ENCODE measurements at regions not wholly inside any gene's neighbourhood (a gene's known extent, or its start where the extent isn't known, plus 50 kb on each side); places are given as distances from the start of the nearest gene placed in this dataset.

DNA sequence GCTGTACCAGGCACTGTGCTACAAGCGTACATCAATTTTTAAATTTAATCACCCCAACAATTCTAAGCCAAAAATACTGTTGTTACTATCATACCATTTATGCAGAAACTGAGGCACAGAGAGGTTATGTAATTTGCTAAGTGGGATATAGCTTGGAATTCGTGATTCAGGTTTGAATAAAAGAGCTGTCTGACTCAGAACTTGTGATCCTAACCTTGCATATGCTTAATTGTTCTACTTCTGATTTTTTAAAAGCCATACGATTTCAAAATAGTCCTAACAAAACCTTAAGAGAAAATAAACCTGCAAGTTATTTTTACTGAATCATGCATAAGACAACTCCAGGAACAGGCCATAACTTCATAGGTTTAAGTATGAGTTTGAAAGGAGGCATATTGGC is 498.0 kb upstream of the CFAP20DC start:
- Histone ChIP-seq H3K27ac (ENCODE audit: control insufficient read depth, insufficient read depth) (no peak overlapping the region), H3K4me3 (no peak overlapping the region), H3K27me3 (replicated peaks in 1 of 2; ENCODE audit: control insufficient read depth in 2 of 2, insufficient read depth in 2 of 2, low read length in 1 of 2) (no peaks in the 10 kb centered on the region), H3K36me3 (ENCODE audit: control insufficient read depth in 2 of 2, insufficient read depth in 2 of 2, low read length in 1 of 2) (no peaks in the 10 kb centered on the region), H3K79me2 (ENCODE audit: control insufficient read depth, insufficient read depth, low read length) (no peaks in the 10 kb centered on the region), H4K20me1 (ENCODE audit: control insufficient read depth, insufficient read depth) (no peaks in the 10 kb centered on the region), H3K9ac (ENCODE audit: control insufficient read depth, insufficient read depth, low read length) (no peak overlapping the region), H3K9me3 (replicated peaks; ENCODE audit: control insufficient read depth, insufficient read depth, low read length) (no peaks in the 10 kb centered on the region; the same call in 1 of the 3 replicates), H3K4me1 (ENCODE audit: control insufficient read depth, insufficient read depth, low read length) (no peaks in the 10 kb centered on the region), H3K4me2 (ENCODE audit: control insufficient read depth, insufficient read depth) (no peak overlapping the region), H2AFZ (ENCODE audit: control insufficient read depth, low read depth, low read length) (no peak overlapping the region)
- FAIRE-seq (no peak), ATAC-seq (no peak), DNase-seq (ENCODE audit: low read depth, low spot score) (no peak)
- 46% methylated on average over 3 of the region's 3 CpGs for WGBS (ENCODE audit: insufficient coverage, insufficient replicate concordance, low lambda C conversion rate, missing lambda C conversion rate)
- no TSS peak for BruUV-seq (replicated peaks)
- ChIA-PET SMC1A (ENCODE audit: uncharacterized antibody, unreplicated experiment) (interaction anchor here (0.7 to 8.9 kb wide), 13 partner anchors 9 to 336 kb away, joined by 3 to 54 read pairs (median 4); no protein-coding TSS in a partner anchor), RAD21 (ENCODE audit: unreplicated experiment) (interaction anchor here (0.8 to 2.4 kb wide), 5 partner anchors 18 to 234 kb away, joined by 3 to 8 read pairs (median 4); no protein-coding TSS in a partner anchor), CTCF (interaction anchor here (1.4 to 1.8 kb wide), 2 partner anchors 21 to 335 kb away, joined by 4 to 6 read pairs; no protein-coding TSS in a partner anchor), POLR2A (interaction anchor here (0.5 to 1.3 kb wide), 3 partner anchors 11 to 310 kb away, joined by 4 read pairs; no protein-coding TSS in a partner anchor)
- TF ChIP-seq CHD1 (IDR thresholded peaks at IDR 0.05; ENCODE audit: low read depth, low read length) (no peak), BCL3 (IDR thresholded peaks at IDR 0.05; ENCODE audit: borderline replicate concordance, insufficient read depth, low read depth, low read length, poor library complexity, severe bottlenecking) (no peak), SMAD5 (IDR thresholded peaks at IDR 0.05; ENCODE audit: low read depth) (no peak), TARDBP (IDR thresholded peaks at IDR 0.05; ENCODE audit: borderline replicate concordance) (no peak), TBL1XR1 (IDR thresholded peaks at IDR 0.05; ENCODE audit: low read depth, low read length) (no peak), ZNF24 (IDR thresholded peaks at IDR 0.05) (no peak), STAT1 (conservative IDR thresholded peaks at IDR 0.05) (no peak), TCF7 (IDR thresholded peaks at IDR 0.05; ENCODE audit: borderline replicate concordance) (no peak), PAX5 (IDR thresholded peaks at IDR 0.05; ENCODE audit: borderline replicate concordance, low read depth, low read length) (no peak), SMC3 (IDR thresholded peaks at IDR 0.05; ENCODE audit: borderline replicate concordance, low read length) (no peak), ZNF384 (IDR thresholded peaks at IDR 0.05; ENCODE audit: borderline replicate concordance, low read depth, low read length) (no peak), RELA (IDR thresholded peaks at IDR 0.05; ENCODE audit: borderline replicate concordance, partially characterized antibody) (no peak)
- intact Hi-C loops (cut with micrococcal nuclease; ENCODE audit: unreplicated experiment) = no loop called here
- in situ Hi-C loops (cut with MboI) = no loop called here
